Loucy (cell line): ENCODE measurements at regions not wholly inside any gene's neighbourhood (a gene's known extent, or its start where the extent isn't known, plus 50 kb on each side); places are given as distances from the start of the nearest gene placed in this dataset.

Experiments
- CTCF ChIP-seq: fragments of 200-600 bp; sonication (generic); conservative IDR thresholded peaks from 2 replicates; pipeline ENCODE4 v1.5.1; 2014; ENCODE audit warnings: mild to moderate bottlenecking, antibody characterized with exemption, low read length
- EZH2phosphoT487 ChIP-seq: fragments of 200-600 bp; IDR thresholded peaks from 2 replicates; pipeline ENCODE4 v1.6.1; 2018; ENCODE audit warnings: antibody characterized with exemption, mild to moderate bottlenecking, moderate library complexity, borderline replicate concordance

- TF ChIP-seq CTCF = no peak
- no peak for TF ChIP-seq EZH2phosphoT487
Measured at GRCh38 chr16:86823125-86823524, 244.8 kb downstream of the FOXL1 start.
